A673 (cell line): ENCODE measurements at regions not wholly inside any gene's neighbourhood (a gene's known extent, or its start where the extent isn't known, plus 50 kb on each side); places are given as distances from the start of the nearest gene placed in this dataset.

Experiments
- BruUV-seq: library from RNA; stranded (reverse); fragments of 400-500 nt; replicated peaks from 2 replicates; lab custom pipeline; 2021; lab: Mats Ljungman, UMichigan
- CTCF ChIA-PET: fragments of 300-600 bp; sonication (Branson Sonifier 250); formaldehyde crosslinking; loops from one replicate; lab custom pipeline; 2022; ENCODE audit warnings: antibody characterized with exemption; lab: Charles Lee
- POLR2A ChIA-PET: fragments of 300-600 bp; sonication (Branson Sonifier 250); formaldehyde crosslinking; loops from one replicate; lab custom pipeline; 2022; ENCODE audit warnings: antibody characterized with exemption; ENCODE audit not compliant: low non-redundant PET; lab: Charles Lee
- DNase-seq: peaks from one replicate; pipeline ENCODE4 v3.0.0-alpha.2; 2015; ENCODE audit warnings: low spot score
- H3K27ac ChIP-seq: fragments of 200-600 bp; sonication (generic); 2 replicates; pipeline ENCODE4 v1.5.1; 2016; ENCODE audit warnings: mixed run types, low read depth, mild to moderate bottlenecking, mixed read lengths, antibody characterized with exemption, low read length; ENCODE audit not compliant: poor library complexity, severe bottlenecking
- H3K27me3 ChIP-seq: fragments of 200-600 bp; sonication (generic); replicated peaks from 2 replicates; pipeline ENCODE4 v1.6.1; 2017; ENCODE audit warnings: mixed run types, low read depth, mild to moderate bottlenecking, mixed read lengths, antibody characterized with exemption, low read length; ENCODE audit not compliant: insufficient read depth, poor library complexity
- H3K36me3 ChIP-seq: fragments of 200-600 bp; sonication (generic); 2 replicates; pipeline ENCODE4 v1.6.1; 2016; ENCODE audit warnings: mixed run types, mild to moderate bottlenecking, mixed read lengths, antibody characterized with exemption, low read length; ENCODE audit not compliant: insufficient read depth, poor library complexity, severe bottlenecking
- H3K4me1 ChIP-seq: fragments of 200-600 bp; sonication (generic); 2 replicates; pipeline ENCODE4 v1.6.1; 2017; ENCODE audit warnings: mixed run types, mild to moderate bottlenecking, mixed read lengths, antibody characterized with exemption, low read length; ENCODE audit not compliant: insufficient read depth, poor library complexity, severe bottlenecking
- H3K4me3 ChIP-seq: fragments of 200-600 bp; sonication (generic); 2 replicates; pipeline ENCODE4 v1.5.1; 2016; ENCODE audit warnings: low read depth, mixed run types, mild to moderate bottlenecking, mixed read lengths, low read length; ENCODE audit not compliant: poor library complexity, severe bottlenecking
- H3K9me3 ChIP-seq: fragments of 200-600 bp; sonication (generic); 2 replicates; pipeline ENCODE4 v1.6.1; 2016; ENCODE audit warnings: mixed run types, low read depth, mild to moderate bottlenecking, mixed read lengths, antibody characterized with exemption, low read length; ENCODE audit not compliant: poor library complexity, severe bottlenecking
- EZH2 ChIP-seq: fragments of 200-600 bp; sonication (generic); IDR thresholded peaks from 2 replicates; pipeline ENCODE4 v1.6.1; 2017; ENCODE audit warnings: borderline replicate concordance, low read depth, mild to moderate bottlenecking, mixed read lengths, antibody characterized with exemption, low read length; ENCODE audit not compliant: poor library complexity, severe bottlenecking
- intact Hi-C: fragments of 100-400 bp; cut with micrococcal nuclease; formaldehyde crosslinking; loops from one replicate; pipeline ENCODE4 v1.10.0; 2022; ENCODE audit not compliant: unreplicated experiment
- TF ChIP-seq, protein P1 (sequence below): fragments of 300-800, 200-600 bp; sonication (generic); conservative IDR thresholded peaks from 2 replicates; pipeline ENCODE4 v1.5.1; 2017; ENCODE audit warnings: low read depth, mild to moderate bottlenecking, antibody characterized with exemption, low read length, moderate library complexity, mixed read lengths

DNA sequence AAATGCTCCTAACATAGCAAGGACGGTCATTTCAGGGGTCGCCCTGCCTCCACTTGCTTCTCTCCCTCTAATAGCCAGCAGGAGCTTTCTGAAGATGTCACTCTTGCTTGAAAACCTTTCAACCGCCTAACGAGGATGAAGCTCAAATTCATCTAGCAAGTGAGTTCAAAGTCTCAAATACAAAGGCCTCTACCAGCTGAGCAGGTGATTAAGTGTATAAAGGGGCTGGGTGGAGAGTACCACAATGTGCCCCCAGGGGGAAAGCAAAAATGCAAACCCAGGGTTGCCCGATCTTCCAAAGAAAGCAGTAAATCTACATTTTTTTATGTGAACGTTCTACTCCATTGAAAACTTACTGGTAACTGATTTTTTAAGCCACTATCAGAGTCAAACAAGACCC, 50.4 kb upstream of the GRIP2 start:
- TF ChIP-seq EZH2, result no peak
- TF ChIP-seq, protein P1, sequence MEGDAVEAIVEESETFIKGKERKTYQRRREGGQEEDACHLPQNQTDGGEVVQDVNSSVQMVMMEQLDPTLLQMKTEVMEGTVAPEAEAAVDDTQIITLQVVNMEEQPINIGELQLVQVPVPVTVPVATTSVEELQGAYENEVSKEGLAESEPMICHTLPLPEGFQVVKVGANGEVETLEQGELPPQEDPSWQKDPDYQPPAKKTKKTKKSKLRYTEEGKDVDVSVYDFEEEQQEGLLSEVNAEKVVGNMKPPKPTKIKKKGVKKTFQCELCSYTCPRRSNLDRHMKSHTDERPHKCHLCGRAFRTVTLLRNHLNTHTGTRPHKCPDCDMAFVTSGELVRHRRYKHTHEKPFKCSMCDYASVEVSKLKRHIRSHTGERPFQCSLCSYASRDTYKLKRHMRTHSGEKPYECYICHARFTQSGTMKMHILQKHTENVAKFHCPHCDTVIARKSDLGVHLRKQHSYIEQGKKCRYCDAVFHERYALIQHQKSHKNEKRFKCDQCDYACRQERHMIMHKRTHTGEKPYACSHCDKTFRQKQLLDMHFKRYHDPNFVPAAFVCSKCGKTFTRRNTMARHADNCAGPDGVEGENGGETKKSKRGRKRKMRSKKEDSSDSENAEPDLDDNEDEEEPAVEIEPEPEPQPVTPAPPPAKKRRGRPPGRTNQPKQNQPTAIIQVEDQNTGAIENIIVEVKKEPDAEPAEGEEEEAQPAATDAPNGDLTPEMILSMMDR, result no peak
- Histone ChIP-seq H3K4me1 (no peaks in the 10 kb centered on the region), H3K27ac (no peak overlapping the region), H3K9me3 (no peaks in the 10 kb centered on the region), H3K36me3 (no peaks in the 10 kb centered on the region), H3K4me3 (no peak overlapping the region), H3K27me3 (peaks cover 10% of the 10 kb centered on the region)
- intact Hi-C loops, result no loop called here
- CTCF ChIA-PET, result no interaction called here
- BruUV-seq, result no TSS peak
- POLR2A ChIA-PET, result no interaction called here
- no peak for DNase-seq

DNA sequence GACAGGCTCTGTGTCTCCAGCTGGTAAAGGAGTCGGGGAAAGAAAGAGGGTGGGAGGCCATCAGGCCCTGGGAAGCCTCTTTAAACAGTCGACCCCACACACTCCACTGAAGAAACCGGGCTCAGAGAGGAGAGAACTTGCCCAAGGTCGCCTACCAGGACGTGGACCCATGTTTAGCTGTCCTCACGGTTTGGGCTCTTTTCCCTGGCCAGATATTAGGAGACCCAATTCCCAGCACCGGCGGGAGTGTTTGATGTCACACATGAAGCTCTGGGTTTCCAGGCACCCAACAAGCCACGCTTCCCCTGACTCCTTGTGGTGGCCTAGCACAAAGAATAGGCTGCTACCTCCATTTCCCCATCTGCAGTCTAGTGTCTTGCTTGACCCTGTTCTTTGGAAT, 52.2 kb upstream of the GRIP2 start:
- no TSS peak for BruUV-seq
- TF ChIP-seq EZH2, result no peak
- TF ChIP-seq, protein P1, result no peak
- H3K27ac ChIP-seq, result no peak overlapping the region
- no peak overlapping the region for H3K4me3 ChIP-seq
- no peaks in the 10 kb centered on the region for H3K4me1 ChIP-seq
- intact Hi-C loops, result no loop called here
- DNase-seq, result no peak
- H3K9me3 ChIP-seq, result no peaks in the 10 kb centered on the region
- ChIA-PET CTCF (no interaction called here), POLR2A (no interaction called here)
- H3K36me3 ChIP-seq, result no peaks in the 10 kb centered on the region
- H3K27me3 ChIP-seq, result peaks cover 22% of the 10 kb centered on the region

DNA sequence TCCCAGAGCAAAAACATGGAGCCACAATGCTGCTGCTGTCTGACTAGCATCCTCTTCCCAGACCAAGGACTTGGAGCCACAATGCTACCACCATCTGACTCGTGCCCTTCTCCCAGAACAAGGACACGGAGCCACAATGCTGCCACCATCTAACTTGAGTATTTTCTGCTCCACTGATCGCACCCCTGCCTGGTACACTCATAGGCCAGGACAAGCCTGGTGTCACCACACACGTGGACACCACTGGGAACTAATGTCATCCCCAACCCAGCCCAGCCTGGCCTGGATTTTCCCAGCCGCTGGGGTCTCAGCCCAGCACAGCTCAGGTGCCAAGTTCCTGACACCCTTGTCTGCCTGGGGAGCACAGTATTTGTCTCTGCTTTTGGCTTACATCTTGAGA, 52.7 kb upstream of the GRIP2 start:
- peaks cover 22% of the 10 kb centered on the region for H3K27me3 ChIP-seq
- no peak for DNase-seq
- no peak overlapping the region for H3K4me3 ChIP-seq
- no peaks in the 10 kb centered on the region for H3K9me3 ChIP-seq
- TF ChIP-seq, protein P1, result no peak
- TF ChIP-seq EZH2, result no peak
- no peak overlapping the region for H3K27ac ChIP-seq
- no TSS peak for BruUV-seq
- ChIA-PET CTCF (no interaction called here), POLR2A (no interaction called here)
- no peaks in the 10 kb centered on the region for H3K4me1 ChIP-seq
- intact Hi-C loops, result no loop called here
- H3K36me3 ChIP-seq, result no peaks in the 10 kb centered on the region
